Amniotic stem cell (primary cell): ENCODE measurements at regions not wholly inside any gene's neighbourhood (a gene's known extent, or its start where the extent isn't known, plus 50 kb on each side); places are given as distances from the start of the nearest gene placed in this dataset.
"Not testable (repeated sequence)": the region's sequence is repeated elsewhere in the genome, so short reads cannot be mapped to it uniquely, and the experiment has no call there.

ENCODE experiments used
- DNase-seq: peaks from one replicate; lab custom pipeline; 2025; lab: John Stamatoyannopoulos, UW

GRCh38 chr6:154637392-154637791 lies 95.8 kb upstream of the SCAF8 start:
- DNase-seq, result no peak

GRCh38 chr6:154638369-154638768 lies 94.8 kb upstream of the SCAF8 start:
- DNase-seq, result peak; percentile 8

- DNase-seq, result not testable (repeated sequence)
Measured at GRCh38 chr6:154639196-154639595, 94.0 kb upstream of the SCAF8 start.

GRCh38 chr6:154648188-154648887 lies 84.9 kb upstream of the SCAF8 start:
- no peak for DNase-seq

- no peak for DNase-seq
Measured at GRCh38 chr6:154648888-154649205, 84.4 kb upstream of the SCAF8 start.

GRCh38 chr6:154649721-154650120 lies 83.5 kb upstream of the SCAF8 start:
- DNase-seq, result no peak

- no peak for DNase-seq
Measured at GRCh38 chr6:154650351-154650750, 82.9 kb upstream of the SCAF8 start.

GRCh38 chr6:154651656-154652055 lies 81.6 kb upstream of the SCAF8 start:
- DNase-seq, result no peak

- DNase-seq, result no peak
Measured at GRCh38 chr6:154653385-154653784, 79.8 kb upstream of the SCAF8 start.

GRCh38 chr6:154653853-154654252 lies 79.4 kb upstream of the SCAF8 start:
- peak; percentile 34 for DNase-seq

GRCh38 chr6:154656660-154657059 lies 76.6 kb upstream of the SCAF8 start:
- DNase-seq, result no peak

- DNase-seq, result no peak
Measured at GRCh38 chr6:154661768-154662167, 71.4 kb upstream of the SCAF8 start.

GRCh38 chr6:154664287-154664686 lies 68.9 kb upstream of the SCAF8 start:
- DNase-seq, result no peak

- DNase-seq, result no peak
Measured at GRCh38 chr6:154668156-154668555, 65.1 kb upstream of the SCAF8 start.

- DNase-seq, result no peak
Measured at GRCh38 chr6:154672086-154672485, 61.1 kb upstream of the SCAF8 start.

GRCh38 chr6:154673919-154674318 lies 59.3 kb upstream of the SCAF8 start:
- DNase-seq, result no peak

GRCh38 chr6:154675602-154676088 lies 57.6 kb upstream of the SCAF8 start:
- DNase-seq, result peak; percentile 88

- DNase-seq, result no peak
Measured at GRCh38 chr6:154682633-154683125, 50.5 kb upstream of the SCAF8 start.
